H9 (cell line): ENCODE measurements at regions not wholly inside any gene's neighbourhood (a gene's known extent, or its start where the extent isn't known, plus 50 kb on each side); places are given as distances from the start of the nearest gene placed in this dataset.
A peak's percentile ranks its signal among the peaks of the same experiment; 100 is the strongest.

ENCODE experiments used
- DNase-seq: peaks from one replicate; pipeline ENCODE4 v3.0.0-alpha.2; 2017
- H2AFZ ChIP-seq: one replicate; pipeline ENCODE4 v1.6.1; 2013; ENCODE audit warnings: mild to moderate bottlenecking, low read length, control low read depth, moderate library complexity
- H2AK5ac ChIP-seq: 2 replicates; pipeline ENCODE4 v1.6.1; 2013; ENCODE audit warnings: low read length, control low read depth, mixed read lengths; ENCODE audit not compliant: insufficient read length
- H2BK120ac ChIP-seq: one replicate; pipeline ENCODE4 v1.6.1; 2013; ENCODE audit warnings: low read depth, mild to moderate bottlenecking, low read length, control low read depth, inconsistent platforms; ENCODE audit not compliant: poor library complexity, severe bottlenecking
- H2BK12ac ChIP-seq: 2 replicates; pipeline ENCODE4 v1.6.1; 2013; ENCODE audit warnings: low read length, control low read depth, mixed read lengths, low read depth; ENCODE audit not compliant: insufficient read length
- H2BK15ac ChIP-seq: 2 replicates; pipeline ENCODE4 v1.6.1; 2013; ENCODE audit warnings: low read depth, low read length, control low read depth
- H2BK20ac ChIP-seq: one replicate; pipeline ENCODE4 v1.6.1; 2013; ENCODE audit warnings: low read depth, mild to moderate bottlenecking, low read length, control low read depth, inconsistent platforms; ENCODE audit not compliant: poor library complexity, severe bottlenecking
- H2BK5ac ChIP-seq: 2 replicates; pipeline ENCODE4 v1.6.1; 2013; ENCODE audit warnings: low read length, control low read depth, mixed read lengths; ENCODE audit not compliant: insufficient read length
- H3K14ac ChIP-seq: 2 replicates; pipeline ENCODE4 v1.6.1; 2013; ENCODE audit warnings: low read length, control low read depth; ENCODE audit not compliant: insufficient read depth
- H3K18ac ChIP-seq: 2 replicates; pipeline ENCODE4 v1.6.1; 2013; ENCODE audit warnings: low read depth, mild to moderate bottlenecking, mixed read lengths, low read length, control low read depth; ENCODE audit not compliant: insufficient read length
- H3K23ac ChIP-seq: 2 replicates; pipeline ENCODE4 v1.6.1; 2013; ENCODE audit warnings: low read length, control low read depth, mixed read lengths, low read depth; ENCODE audit not compliant: insufficient read length
- H3K23me2 ChIP-seq: 2 replicates; pipeline ENCODE4 v1.6.1; 2013; ENCODE audit warnings: low read depth, mild to moderate bottlenecking, mixed read lengths, low read length, control low read depth; ENCODE audit not compliant: insufficient read length, poor library complexity, severe bottlenecking
- H3K27ac ChIP-seq: 2 replicates; pipeline ENCODE4 v1.5.1; 2013; ENCODE audit warnings: low read length, control low read depth, mixed read lengths, low read depth; ENCODE audit not compliant: insufficient read length
- H3K27me3 ChIP-seq: 2 replicates; pipeline ENCODE4 v1.6.1; 2013; ENCODE audit warnings: low read length, control low read depth, inconsistent platforms; ENCODE audit not compliant: insufficient read depth
- H3K4ac ChIP-seq: 2 replicates; pipeline ENCODE4 v1.6.1; 2013; ENCODE audit warnings: low read depth, mild to moderate bottlenecking, control low read depth, inconsistent platforms, low read length, moderate library complexity
- H3K4me1 ChIP-seq: 2 replicates; pipeline ENCODE4 v1.6.1; 2013; ENCODE audit warnings: low read length, control low read depth, inconsistent platforms; ENCODE audit not compliant: insufficient read depth
- H3K4me2 ChIP-seq: 2 replicates; pipeline ENCODE4 v1.6.1; 2013; ENCODE audit warnings: low read length, control low read depth, mixed read lengths; ENCODE audit not compliant: insufficient read length, insufficient read depth
- H3K56ac ChIP-seq: 2 replicates; pipeline ENCODE4 v1.6.1; 2013; ENCODE audit warnings: low read depth, mild to moderate bottlenecking, mixed read lengths, low read length, control low read depth; ENCODE audit not compliant: insufficient read length
- H3K79me1 ChIP-seq: 2 replicates; pipeline ENCODE4 v1.6.1; 2013; ENCODE audit warnings: low read depth, mild to moderate bottlenecking, moderate library complexity, low read length, control low read depth, inconsistent platforms; ENCODE audit not compliant: insufficient read depth, poor library complexity, severe bottlenecking
- H3K79me2 ChIP-seq: 2 replicates; pipeline ENCODE4 v1.6.1; 2013; ENCODE audit warnings: low read length, control low read depth, inconsistent platforms; ENCODE audit not compliant: insufficient read depth
- H3K9ac ChIP-seq: 2 replicates; pipeline ENCODE4 v1.6.1; 2013; ENCODE audit warnings: low read length, control low read depth, mixed read lengths; ENCODE audit not compliant: insufficient read length; ENCODE audit errors: extremely low read depth
- H3K9me3 ChIP-seq: one replicate; pipeline ENCODE4 v1.6.1; 2013; ENCODE audit warnings: low read depth, low read length, inconsistent platforms; ENCODE audit not compliant: control insufficient read depth
- H3T11ph ChIP-seq: one replicate; pipeline ENCODE4 v1.6.1; 2013; ENCODE audit warnings: mild to moderate bottlenecking, low read length, control low read depth, inconsistent platforms
- H4K20me1 ChIP-seq: one replicate; pipeline ENCODE4 v1.6.1; 2013; ENCODE audit not compliant: control insufficient read depth, insufficient read length, insufficient read depth
- H4K5ac ChIP-seq: 2 replicates; pipeline ENCODE4 v1.6.1; 2013; ENCODE audit warnings: low read depth, mild to moderate bottlenecking, mixed read lengths, low read length, control low read depth; ENCODE audit not compliant: insufficient read length
- H4K8ac ChIP-seq: replicated peaks from 2 replicates; pipeline ENCODE4 v1.6.1; 2013; ENCODE audit warnings: low read length, control low read depth, mixed read lengths, low read depth; ENCODE audit not compliant: insufficient read length
- H4K91ac ChIP-seq: 2 replicates; pipeline ENCODE4 v1.6.1; 2013; ENCODE audit warnings: low read depth, mild to moderate bottlenecking, moderate library complexity, mixed read lengths, low read length, control low read depth; ENCODE audit not compliant: insufficient read length
- H3K27ac Mint-ChIP-seq, 3 experiments: 2 replicates in 2 of 3; 3 replicates in 1 of 3; pipeline ENCODE4 v1.8.0; 2020 to 2021; ENCODE audit warnings: mixed read lengths in 3 of 3, mild to moderate bottlenecking in 1 of 3, moderate library complexity in 1 of 3
- H3K27me3 Mint-ChIP-seq: 2 replicates; pipeline ENCODE4 v1.8.0; 2021; ENCODE audit warnings: low read depth, mild to moderate bottlenecking, moderate library complexity, mixed read lengths
- H3K36me3 Mint-ChIP-seq, 3 experiments: 2 replicates in 2 of 3; 3 replicates in 1 of 3; pipeline ENCODE4 v1.8.0; 2020 to 2021; ENCODE audit warnings: low read depth in 3 of 3, mixed read lengths in 3 of 3; ENCODE audit not compliant: insufficient read depth in 1 of 3
- H3K4me1 Mint-ChIP-seq, 2 experiments: 2 replicates each; pipeline ENCODE4 v1.8.0; 2020; ENCODE audit warnings: mixed read lengths in 2 of 2
- H3K4me3 Mint-ChIP-seq, 2 experiments: 2 replicates in 1 of 2; 3 replicates in 1 of 2; pipeline ENCODE4 v1.8.0; 2020 to 2021; ENCODE audit warnings: mild to moderate bottlenecking in 2 of 2, mixed read lengths in 2 of 2, moderate library complexity in 1 of 2
- H3K9me3 Mint-ChIP-seq, 2 experiments: 2 replicates in 1 of 2; 3 replicates in 1 of 2; pipeline ENCODE4 v1.8.0; 2020; ENCODE audit warnings: mild to moderate bottlenecking in 2 of 2, mixed read lengths in 2 of 2, moderate library complexity in 1 of 2
- CTCF ChIP-seq: fragments of 200-600 bp; sonication (generic); conservative IDR thresholded peaks from 3 replicates; pipeline ENCODE4 v1.8.0; 2021; ENCODE audit warnings: antibody characterized with exemption, mild to moderate bottlenecking
- whole genome bisulfite sequencing: extraction: QIAGEN DNeasy Blood & Tissue Kit; methylation state at CpG from one replicate; pipeline ENCODE4 v1.1.7; 2013; ENCODE audit warnings: missing lambda C conversion rate, low lambda C conversion rate, mixed read lengths; ENCODE audit not compliant: insufficient read length; ENCODE audit errors: extremely low coverage; 5-methylcytosine and 5-hydroxymethylcytosine counted together

- Mint-ChIP-seq H3K9me3 (peaks cover 0 to 3% of the 10 kb centered on the region in 2 experiments; a peak in 1 of 5 replicates), H3K4me3 (no peak overlapping the region), H3K4me1 (peaks cover 16 to 20% of the 10 kb centered on the region in 2 experiments), H3K27ac (peak overlapping the region; percentile 15 to 91 (median 54); a peak in 6 of 7 replicates), H3K27me3 (no peaks in the 10 kb centered on the region), H3K36me3 (no peaks in the 10 kb centered on the region)
- Histone ChIP-seq H3K9ac (no peak overlapping the region), H2BK20ac (no peak overlapping the region), H2BK5ac (no peak overlapping the region), H3K79me2 (no peaks in the 10 kb centered on the region), H3K14ac (no peak overlapping the region), H4K20me1 (no peaks in the 10 kb centered on the region), H4K5ac (no peak overlapping the region), H3K23me2 (no peaks in the 10 kb centered on the region), H2AFZ (no peak overlapping the region), H3T11ph (no peak overlapping the region), H2BK120ac (no peak overlapping the region), H4K8ac (no peak overlapping the region), H3K27me3 (no peaks in the 10 kb centered on the region), H2AK5ac (no peak overlapping the region), H3K56ac (no peak overlapping the region), H3K4me1 (peaks cover 3% of the 10 kb centered on the region; the same call in 1 of the 2 replicates), H2BK15ac (no peak overlapping the region), H4K91ac (no peak overlapping the region), H3K18ac (no peak overlapping the region), H3K79me1 (no peaks in the 10 kb centered on the region), H3K27ac (no peak overlapping the region), H2BK12ac (no peak overlapping the region), H3K23ac (no peak overlapping the region), H3K9me3 (no peaks in the 10 kb centered on the region), H3K4me2 (no peak overlapping the region), H3K4ac (no peak overlapping the region)
- whole genome bisulfite sequencing, result no CpG with 5 or more reads among the region's 6 CpGs
- no peak for DNase-seq
- no peak for TF ChIP-seq CTCF
Measured at GRCh38 chr18:78031589-78031988, 781.9 kb downstream of the GALR1 start.
